HCT116 (cell line): ENCODE measurements at regions not wholly inside any gene's neighbourhood (a gene's known extent, or its start where the extent isn't known, plus 50 kb on each side); places are given as distances from the start of the nearest gene placed in this dataset.

Experiments
- ATAC-seq: fragments of 200-7000 bp; cut with Tn5 transposase; 2 replicates; pipeline ENCODE4 v1.9.1; 2020; ENCODE audit warnings: mild to moderate bottlenecking, moderate library complexity
- BruUV-seq: library from RNA; stranded (reverse); fragments of 400-500 nt; replicated peaks from 2 replicates; lab custom pipeline; 2021; lab: Mats Ljungman, UMichigan
- CTCF ChIA-PET: fragments of 300-600 bp; sonication (Branson Sonifier 250); formaldehyde crosslinking; loops from one replicate; lab custom pipeline; 2021; ENCODE audit warnings: antibody characterized with exemption; lab: Charles Lee
- POLR2A ChIA-PET: fragments of 300-600, 350-600 bp; sonication (Branson Sonifier 250); formaldehyde crosslinking; loops from one replicate; lab custom pipeline; 2021; ENCODE audit warnings: antibody characterized with exemption; lab: Charles Lee
- RAD21 ChIA-PET, 2 experiments: fragments of 300-600 bp; sonication (Branson Sonifier 250); formaldehyde crosslinking; loops; one replicate each; lab custom pipeline; 2023; ENCODE audit warnings: low total read pairs in 2 of 2; ENCODE audit not compliant: uncharacterized antibody in 2 of 2, unreplicated experiment in 2 of 2, low non-redundant PET in 1 of 2; lab: Charles Lee
- DNase-seq: peaks from one replicate; pipeline ENCODE4 v3.0.0-alpha.2; 2010; ENCODE audit warnings: low read depth, low spot score
- H2AFZ ChIP-seq: fragments of 200-600 bp; shearing (Covaris generic), sonication (generic); 2 replicates; pipeline ENCODE4 v1.6.1; 2017; ENCODE audit warnings: low read depth, mixed run types, mixed read lengths, antibody characterized with exemption, low read length; ENCODE audit not compliant: poor library complexity, severe bottlenecking
- H3K27ac ChIP-seq: 2 replicates; pipeline ENCODE4 v1.5.1; 2012; ENCODE audit warnings: low read depth, low read length
- H3K27me3 ChIP-seq: fragments of 200-600 bp; sonication (generic); 2 replicates; pipeline ENCODE4 v1.6.1; 2016; ENCODE audit warnings: mixed run types, low read length, mixed read lengths; ENCODE audit not compliant: insufficient read depth
- H3K36me3 ChIP-seq, 2 experiments: fragments of 200-500 bp in 1 of 2; fragments of 200-600 bp in 1 of 2; sonication (Bioruptor generic) in 1 of 2; sonication (generic) in 1 of 2; 2 replicates each; pipeline versions ENCODE4 v1.5.1 to v1.6.1; 2014 to 2016; ENCODE audit warnings: low read length in 2 of 2, inconsistent platforms in 1 of 2, mixed read lengths in 1 of 2, mixed run types in 1 of 2; ENCODE audit not compliant: insufficient read depth in 2 of 2, control insufficient read depth in 1 of 2
- H3K4me1 ChIP-seq, 2 experiments: fragments of 200-600 bp in 1 of 2; sonication (generic) in 1 of 2; 2 replicates each; pipeline versions ENCODE4 v1.5.1 to v1.6.1; 2012 to 2017; ENCODE audit warnings: low read length in 2 of 2, inconsistent platforms in 1 of 2, mild to moderate bottlenecking in 1 of 2, mixed read lengths in 1 of 2, mixed run types in 1 of 2, moderate library complexity in 1 of 2; ENCODE audit not compliant: insufficient read depth in 2 of 2, control insufficient read depth in 1 of 2
- H3K4me2 ChIP-seq: fragments of 200-600 bp; sonication (generic); 2 replicates; pipeline ENCODE4 v1.6.1; 2017; ENCODE audit warnings: mixed run types, low read length, mixed read lengths
- H3K4me3 ChIP-seq, 2 experiments: fragments of 200-600 bp in 1 of 2; sonication (generic) in 1 of 2; replicated peaks in 1 of 2; 2 replicates each; pipeline ENCODE4 v1.5.1; 2011 to 2016; ENCODE audit warnings: low read length in 2 of 2, control low read depth in 1 of 2, low read depth in 1 of 2, mild to moderate bottlenecking in 1 of 2, mixed read lengths in 1 of 2, mixed run types in 1 of 2
- H3K79me2 ChIP-seq: fragments of 200-600 bp; sonication (generic); 2 replicates; pipeline ENCODE4 v1.6.1; 2017; ENCODE audit warnings: mild to moderate bottlenecking, mixed run types, low read length, moderate library complexity, mixed read lengths; ENCODE audit not compliant: insufficient read depth
- H3K9ac ChIP-seq: fragments of 200-600 bp; sonication (generic); 2 replicates; pipeline ENCODE4 v1.6.1; 2016; ENCODE audit warnings: low read length, mixed read lengths
- H3K9me2 ChIP-seq: fragments of 200-600 bp; sonication (generic), shearing (Covaris generic); 2 replicates; pipeline ENCODE4 v1.6.1; 2017; ENCODE audit warnings: mixed run types, mild to moderate bottlenecking, moderate library complexity; ENCODE audit not compliant: insufficient read depth
- H3K9me3 ChIP-seq, 2 experiments: fragments of 200-500 bp in 1 of 2; fragments of 200-600 bp in 1 of 2; sonication (Bioruptor generic) in 1 of 2; sonication (generic) in 1 of 2; 2 replicates each; pipeline ENCODE4 v1.6.1; 2014 to 2017; ENCODE audit warnings: low read length in 2 of 2, mixed read lengths in 2 of 2, inconsistent platforms in 1 of 2, low read depth in 1 of 2, mild to moderate bottlenecking in 1 of 2, mixed run types in 1 of 2, moderate library complexity in 1 of 2; ENCODE audit not compliant: control insufficient read depth in 1 of 2, insufficient read depth in 1 of 2
- H4K20me1 ChIP-seq: fragments of 200-600 bp; sonication (generic), shearing (Covaris generic); 2 replicates; pipeline ENCODE4 v1.6.1; 2017; ENCODE audit warnings: mixed run types, mild to moderate bottlenecking, moderate library complexity; ENCODE audit not compliant: insufficient read depth
- ATF3 ChIP-seq: IDR thresholded peaks from 2 replicates; pipeline ENCODE4 v1.6.1; 2012
- CEBPB ChIP-seq: IDR thresholded peaks from 2 replicates; pipeline ENCODE4 v1.6.1; 2012; ENCODE audit warnings: low read depth
- CTCF ChIP-seq, 3 experiments: fragments of 200-600 bp in 1 of 3; sonication (generic) in 1 of 3; IDR thresholded peaks in 2 of 3; conservative IDR thresholded peaks in 1 of 3; 2 replicates each; pipeline ENCODE4 v1.5.1; 2012 to 2017; ENCODE audit warnings: low read depth in 2 of 3, low read length in 2 of 3, antibody characterized with exemption in 1 of 3, borderline replicate concordance in 1 of 3, control low read depth in 1 of 3, mild to moderate bottlenecking in 1 of 3, mixed read lengths in 1 of 3, mixed run types in 1 of 3, moderate library complexity in 1 of 3; ENCODE audit not compliant: insufficient read depth in 1 of 3
- EZH2phosphoT487 ChIP-seq: fragments of 200-600 bp; IDR thresholded peaks from 2 replicates; pipeline ENCODE4 v1.6.1; 2018; ENCODE audit warnings: antibody characterized with exemption, borderline replicate concordance
- JUND ChIP-seq: IDR thresholded peaks from 2 replicates; pipeline ENCODE4 v1.6.1; 2012
- POLR2A ChIP-seq: IDR thresholded peaks from 2 replicates; pipeline ENCODE4 v1.7.0; 2011; ENCODE audit warnings: borderline replicate concordance; ENCODE audit not compliant: insufficient read depth, insufficient read length; ENCODE audit errors: extremely low read depth
- RAD21 ChIP-seq: IDR thresholded peaks from 2 replicates; pipeline ENCODE4 v1.6.1; 2012; ENCODE audit warnings: low read depth, mild to moderate bottlenecking
- REST ChIP-seq: IDR thresholded peaks from 2 replicates; pipeline ENCODE4 v1.6.1; 2012; ENCODE audit warnings: low read depth
- TCF7L2 ChIP-seq: IDR thresholded peaks from 2 replicates; pipeline ENCODE4 v1.7.0; 2011; ENCODE audit warnings: borderline replicate concordance, inconsistent platforms; ENCODE audit not compliant: insufficient read depth, insufficient read length; ENCODE audit errors: extremely low read depth
- intact Hi-C: fragments of 100-400 bp; cut with micrococcal nuclease; formaldehyde crosslinking; loops from 2 replicates; pipeline ENCODE4 v1.10.0; 2022

- TF ChIP-seq REST (no peak), CEBPB (no peak), EZH2phosphoT487 (no peak), ATF3 (no peak), TCF7L2 (no peak), JUND (no peak)
Observed at GRCh38 chrX:57822398-57822797, 87.9 kb downstream of the ZXDA start (continued).

GRCh38 chrX:57821703-57822387, 88.4 kb downstream of the ZXDA start:
- Histone ChIP-seq H3K27me3 (no peaks in the 10 kb centered on the region), H3K36me3 (no peaks in the 10 kb centered on the region), H2AFZ (no peak overlapping the region), H3K79me2 (no peaks in the 10 kb centered on the region), H3K9ac (no peak overlapping the region), H4K20me1 (no peaks in the 10 kb centered on the region), H3K9me3 (no peaks in the 10 kb centered on the region), H3K9me2 (no peaks in the 10 kb centered on the region), H3K4me1 (no peaks in the 10 kb centered on the region)
- CTCF ChIA-PET: interaction anchor here (0.7 to 1.4 kb wide), 2 partner anchors 97 to 205 kb away, joined by 4 to 6 read pairs; no protein-coding TSS in a partner anchor
- peak; percentile 81 for ATAC-seq
- POLR2A ChIA-PET: no interaction called here
- RAD21 ChIA-PET: interaction anchor here (0.6 to 1.2 kb wide), 2 partner anchors 97 kb away, joined by 3 read pairs; no protein-coding TSS in a partner anchor
- peak; percentile 48 for DNase-seq
- TF ChIP-seq POLR2A: no peak
- peak; percentile 41 to 64 (median 42); a peak in 4 of 6 replicates for TF ChIP-seq CTCF (IDR thresholded peaks at IDR 0.05 in 2 of 3, conservative IDR thresholded peaks at IDR 0.05 in 1 of 3; ENCODE audit: borderline replicate concordance in 1 of 3, insufficient read depth in 1 of 3, low read depth in 2 of 3, low read length in 2 of 3)
- peak; percentile 73 for TF ChIP-seq RAD21
- TF ChIP-seq, all 23 proteins: peak for 2
- Histone ChIP-seq H3K4me3 (0 out of 4 replicates have a peak overlapping the region, but pooled peaks of 1 of the 2 experiments have one; percentile 8), H3K27ac (no peak overlapping the region), H3K4me2 (peak overlapping the region; percentile 40)
- intact Hi-C loops: loop anchor here (1.0 to 10.0 kb wide), 4 partner anchors 97 to 247 kb away; no protein-coding TSS in a partner anchor
- no TSS peak for BruUV-seq
